SK-N-MC (cell line): ENCODE measurements at regions not wholly inside any gene's neighbourhood (a gene's known extent, or its start where the extent isn't known, plus 50 kb on each side); places are given as distances from the start of the nearest gene placed in this dataset.

Experiments
- EZH2 ChIP-seq: fragments of 200-600 bp; sonication (generic); IDR thresholded peaks from one replicate; pipeline ENCODE4 v1.6.1; 2017; ENCODE audit warnings: antibody characterized with exemption
- FOXP2 ChIP-seq: optimal IDR thresholded peaks from 2 replicates; pipeline ENCODE3; 2011; ENCODE audit warnings: mild to moderate bottlenecking, moderate library complexity; ENCODE audit not compliant: insufficient read depth; ENCODE audit errors: extremely low read length, control extremely low read depth
- POLR2AphosphoS5 ChIP-seq: IDR thresholded peaks from 2 replicates; pipeline ENCODE4 v1.6.1; 2012; ENCODE audit warnings: mild to moderate bottlenecking, low read depth, low read length, borderline replicate concordance

DNA sequence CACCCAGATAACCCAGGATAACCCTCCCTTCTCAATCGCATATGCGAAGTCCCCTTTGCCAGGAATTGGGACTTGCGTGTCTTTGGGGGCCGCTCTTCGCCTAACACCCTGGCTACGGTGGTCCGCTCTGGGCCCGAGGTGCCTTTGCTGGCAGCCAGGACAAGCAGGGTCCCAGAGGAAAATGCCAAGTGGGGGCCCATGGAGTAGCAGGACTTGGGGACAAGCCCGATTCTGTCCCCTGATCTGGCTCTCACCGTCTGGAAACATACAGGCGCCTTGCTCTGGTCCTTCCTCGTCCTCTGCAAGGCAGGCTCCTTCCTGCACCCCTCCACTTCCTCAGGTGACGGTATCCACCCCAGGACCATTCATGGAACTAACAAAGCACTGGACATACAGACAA, 78.1 kb upstream of the UNC5A start:
- TF ChIP-seq EZH2 = no peak
- no peak for TF ChIP-seq POLR2AphosphoS5
- TF ChIP-seq FOXP2 = no peak
